ENCODE measurements at regions not wholly inside any gene's neighbourhood (a gene's known extent, or its start where the extent isn't known, plus 50 kb on each side); places are given as distances from the start of the nearest gene placed in this dataset. TPM values are rescaled to one million over a fixed set of nuclear protein-coding genes. Genes with fewer than 3 reads are reported as not detected.

DNA sequence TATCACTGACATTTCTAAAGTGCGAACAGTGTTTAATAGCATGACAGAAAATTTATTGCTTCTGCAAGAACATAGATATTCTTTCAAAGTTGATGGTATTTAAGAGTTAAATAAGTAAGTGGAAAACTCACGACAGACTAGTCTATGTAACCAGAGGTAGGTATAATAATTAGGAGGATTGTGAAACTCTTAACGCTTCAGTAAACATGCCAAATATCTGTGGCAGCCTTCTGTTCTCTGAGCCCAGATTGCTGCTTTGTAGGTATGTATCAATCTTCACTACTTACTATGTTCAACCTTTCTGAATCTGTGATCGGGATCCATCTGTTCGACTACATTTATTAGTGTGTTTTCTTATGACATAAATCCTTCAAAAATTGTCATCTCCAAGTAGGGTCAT, 53.6 kb upstream of the SPANXB1 start:
- no peaks in the 10 kb centered on the region; the same call in none of the 2 replicates for H3K27me3 Mint-ChIP-seq (ENCODE audit: insufficient read depth)
- TF ChIP-seq, protein P1, sequence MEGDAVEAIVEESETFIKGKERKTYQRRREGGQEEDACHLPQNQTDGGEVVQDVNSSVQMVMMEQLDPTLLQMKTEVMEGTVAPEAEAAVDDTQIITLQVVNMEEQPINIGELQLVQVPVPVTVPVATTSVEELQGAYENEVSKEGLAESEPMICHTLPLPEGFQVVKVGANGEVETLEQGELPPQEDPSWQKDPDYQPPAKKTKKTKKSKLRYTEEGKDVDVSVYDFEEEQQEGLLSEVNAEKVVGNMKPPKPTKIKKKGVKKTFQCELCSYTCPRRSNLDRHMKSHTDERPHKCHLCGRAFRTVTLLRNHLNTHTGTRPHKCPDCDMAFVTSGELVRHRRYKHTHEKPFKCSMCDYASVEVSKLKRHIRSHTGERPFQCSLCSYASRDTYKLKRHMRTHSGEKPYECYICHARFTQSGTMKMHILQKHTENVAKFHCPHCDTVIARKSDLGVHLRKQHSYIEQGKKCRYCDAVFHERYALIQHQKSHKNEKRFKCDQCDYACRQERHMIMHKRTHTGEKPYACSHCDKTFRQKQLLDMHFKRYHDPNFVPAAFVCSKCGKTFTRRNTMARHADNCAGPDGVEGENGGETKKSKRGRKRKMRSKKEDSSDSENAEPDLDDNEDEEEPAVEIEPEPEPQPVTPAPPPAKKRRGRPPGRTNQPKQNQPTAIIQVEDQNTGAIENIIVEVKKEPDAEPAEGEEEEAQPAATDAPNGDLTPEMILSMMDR (IDR thresholded peaks at IDR 0.05), result no peak
- no peak overlapping the region for H3K4me3 Mint-ChIP-seq
- no peak for DNase-seq
- no peak overlapping the region for H3K27ac Mint-ChIP-seq
- H3K36me3 Mint-ChIP-seq (ENCODE audit: low read depth), result no peaks in the 10 kb centered on the region
- no peaks in the 10 kb centered on the region for H3K4me1 Mint-ChIP-seq (ENCODE audit: low read depth)
- no peaks in the 10 kb centered on the region for H3K9me3 Mint-ChIP-seq

DNA sequence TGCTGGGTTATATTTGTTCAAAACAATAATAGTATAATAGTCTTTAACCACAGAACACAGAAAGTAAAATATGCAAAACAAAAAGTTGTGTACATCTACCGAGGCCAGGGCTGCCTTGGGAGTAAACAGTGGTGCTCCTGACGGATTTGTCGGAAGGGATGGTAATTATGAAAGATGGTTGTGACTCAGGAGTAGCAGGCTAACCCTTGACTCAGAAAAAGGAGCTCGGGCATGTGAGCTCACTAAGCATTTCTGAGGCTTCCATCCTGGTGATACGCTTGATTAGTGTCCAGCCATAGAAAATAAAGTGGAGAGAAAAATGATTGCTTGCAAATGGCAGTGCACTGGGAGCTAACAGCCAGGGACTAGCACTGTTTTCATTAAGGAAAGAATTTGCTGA, 53.2 kb upstream of the SPANXB1 start:
- no peaks in the 10 kb centered on the region for H3K9me3 Mint-ChIP-seq
- no peaks in the 10 kb centered on the region for H3K4me1 Mint-ChIP-seq (ENCODE audit: low read depth)
- H3K4me3 Mint-ChIP-seq, result no peak overlapping the region
- no peak for DNase-seq
- no peaks in the 10 kb centered on the region for H3K36me3 Mint-ChIP-seq (ENCODE audit: low read depth)
- TF ChIP-seq, protein P1 (IDR thresholded peaks at IDR 0.05), result no peak
- H3K27ac Mint-ChIP-seq, result no peak overlapping the region
- no peaks in the 10 kb centered on the region; the same call in none of the 2 replicates for H3K27me3 Mint-ChIP-seq (ENCODE audit: insufficient read depth)

Small RNA genes in the stretch of these regions (microRNA-seq; reads per million reads assigned to microRNA genes)
- not detected for gene MIR320D2
